Ureter (tissue), 1 donor: ENCODE measurements at regions not wholly inside any gene's neighbourhood (a gene's known extent, or its start where the extent isn't known, plus 50 kb on each side); places are given as distances from the start of the nearest gene placed in this dataset.

ENCODE experiments used
- DNase-seq: peaks from one replicate; pipeline ENCODE4 v3.0.0-alpha.2; 2020; ENCODE audit warnings: low spot score
- donor health status: DM: yes; HTN: yes; CAD: no.

GRCh38 chr5:54612711-54613110 is 95.2 kb downstream of the SNX18 start:
- no peak for DNase-seq

GRCh38 chr5:54611290-54611951 is 93.9 kb downstream of the SNX18 start:
- no peak for DNase-seq

GRCh38 chr5:54610197-54610944 is 92.8 kb downstream of the SNX18 start:
- DNase-seq = no peak

- no peak for DNase-seq
These were observed 91.0 kb downstream of the SNX18 start for GRCh38 chr5:54608423-54609085.

GRCh38 chr5:54607006-54607405 is 89.4 kb downstream of the SNX18 start:
- no peak for DNase-seq

- DNase-seq = no peak
These were observed 85.8 kb downstream of the SNX18 start for GRCh38 chr5:54603372-54603771.

GRCh38 chr5:54602475-54602874 is 84.9 kb downstream of the SNX18 start:
- no peak for DNase-seq

- no peak for DNase-seq
These were observed 84.1 kb downstream of the SNX18 start for GRCh38 chr5:54601411-54602230.
